M059J (cell line): ENCODE measurements at regions not wholly inside any gene's neighbourhood (a gene's known extent, or its start where the extent isn't known, plus 50 kb on each side); places are given as distances from the start of the nearest gene placed in this dataset.
A peak's percentile ranks its signal among the peaks of the same experiment; 100 is the strongest.

Experiments
- DNase-seq: peaks from one replicate; pipeline ENCODE4 v3.0.0-alpha.2; 2012; ENCODE audit warnings: low read depth

GRCh38 chr10:3241274-3241921 lies 68.8 kb upstream of the PITRM1 start:
- no peak for DNase-seq

DNA sequence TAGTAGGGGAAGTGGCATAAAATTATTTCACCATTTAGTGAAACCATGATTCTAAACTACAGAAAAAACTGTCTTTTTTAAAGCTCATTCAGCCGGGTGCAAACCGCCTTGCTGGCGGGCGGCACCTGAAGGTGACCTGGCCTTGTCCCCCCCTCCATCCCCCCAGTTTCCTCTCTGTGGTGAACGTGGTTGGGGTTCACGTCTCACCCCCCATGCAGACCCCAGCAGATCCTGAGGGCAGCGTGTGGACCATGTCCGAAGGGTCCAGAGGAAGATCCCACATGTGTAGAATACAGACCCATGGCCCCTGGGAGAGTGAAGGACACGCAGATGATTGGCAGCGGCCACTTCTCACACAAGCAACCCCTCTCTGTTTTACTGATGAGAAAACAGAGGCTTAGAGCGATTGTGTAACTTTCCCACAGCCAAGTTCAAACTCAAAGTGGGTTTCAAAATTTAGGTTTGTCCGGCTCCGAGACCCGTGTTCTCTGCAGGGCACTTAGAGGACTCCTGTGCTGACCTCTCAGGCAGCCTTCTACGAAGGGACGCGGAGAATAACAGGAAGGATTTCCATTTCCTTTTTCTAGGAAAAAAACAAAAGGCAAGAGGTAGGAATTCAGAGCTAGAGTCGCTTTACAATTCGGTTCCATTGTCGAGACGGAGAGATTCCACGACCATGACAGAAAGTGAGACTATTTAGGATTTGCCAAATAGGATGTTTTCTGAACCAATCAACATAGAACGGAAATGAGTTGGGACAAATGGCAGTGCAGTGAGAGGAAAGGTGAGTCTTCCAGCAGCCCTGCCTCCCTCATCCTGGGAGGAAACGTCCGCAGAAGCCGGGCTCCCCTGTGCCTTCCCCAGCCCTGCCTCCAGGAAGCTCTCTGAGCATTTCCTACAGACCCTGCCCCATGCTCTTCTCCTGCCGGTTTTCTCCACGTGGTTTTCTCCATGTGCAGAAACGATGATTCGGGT lies 67.6 kb upstream of the PITRM1 start:
- no peak for DNase-seq

DNA sequence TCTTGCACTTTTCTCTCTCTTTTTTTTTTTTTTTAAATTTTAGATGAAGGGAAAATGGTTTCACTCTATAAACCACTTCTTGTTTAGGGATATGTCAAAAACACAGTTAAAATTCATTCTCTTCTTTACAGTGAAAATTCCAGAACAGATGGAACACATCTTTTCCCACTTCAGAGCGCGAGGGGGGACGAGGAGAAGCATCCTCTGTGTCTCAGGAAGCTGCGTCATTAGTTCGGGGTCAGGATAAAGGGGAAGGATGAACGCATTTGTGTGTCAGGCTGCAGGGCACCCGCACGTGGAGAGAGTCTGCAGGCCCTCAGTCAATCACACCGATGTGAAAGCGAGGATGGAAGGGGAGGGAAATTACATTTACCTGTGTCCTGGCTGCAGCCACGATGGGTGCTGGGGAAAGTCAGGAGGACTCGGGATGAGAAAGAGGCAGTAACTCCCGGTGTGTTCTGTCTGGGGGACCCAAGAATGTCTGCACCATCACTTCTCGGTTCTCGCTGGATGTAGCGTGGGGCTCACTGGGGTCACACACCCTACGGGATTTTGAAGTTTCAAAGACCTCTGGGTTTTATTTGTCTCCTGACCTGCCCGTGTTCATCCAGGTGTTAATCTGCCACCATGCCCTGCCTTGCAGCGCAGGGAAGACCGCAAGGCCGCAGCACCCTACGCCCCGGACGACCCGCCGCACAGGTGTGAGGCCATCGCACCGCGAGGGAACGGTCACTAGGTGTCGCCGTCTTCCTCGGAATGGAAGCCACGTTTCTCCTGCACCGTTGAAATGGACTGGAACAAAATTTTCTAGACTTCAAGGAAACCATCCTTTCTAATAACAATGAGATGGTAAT lies 66.7 kb upstream of the PITRM1 start:
- peak; percentile 44 for DNase-seq

GRCh38 chr10:3238115-3238871 lies 65.7 kb upstream of the PITRM1 start:
- no peak for DNase-seq

- no peak for DNase-seq
These were observed 64.9 kb upstream of the PITRM1 start for GRCh38 chr10:3237530-3237929.

GRCh38 chr10:3236644-3237404 lies 64.2 kb upstream of the PITRM1 start:
- DNase-seq = no peak

GRCh38 chr10:3235996-3236510 lies 63.5 kb upstream of the PITRM1 start:
- DNase-seq = no peak

DNA sequence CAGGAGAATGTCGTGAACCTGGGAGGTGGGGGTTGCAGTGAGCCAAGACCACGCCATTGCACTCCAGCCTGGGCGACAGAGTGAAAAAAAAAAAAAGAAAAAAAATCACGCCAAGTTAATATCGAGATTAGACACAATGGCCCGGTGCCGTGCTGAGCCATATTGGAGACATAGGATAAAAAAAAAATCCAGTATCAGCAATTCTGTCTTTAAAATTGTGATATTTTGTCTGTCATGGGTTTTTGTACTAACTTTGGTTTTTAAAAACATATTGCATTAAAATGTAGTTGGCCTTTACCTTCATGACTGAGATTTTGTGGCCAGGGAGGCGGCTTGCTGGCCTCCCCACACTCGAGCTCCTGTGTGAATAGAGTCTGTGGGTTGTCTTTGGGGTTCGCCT lies 62.8 kb upstream of the PITRM1 start:
- DNase-seq = no peak

- no peak for DNase-seq
These were observed 61.0 kb upstream of the PITRM1 start for GRCh38 chr10:3233486-3233990.

- no peak for DNase-seq
These were observed 59.6 kb upstream of the PITRM1 start for GRCh38 chr10:3231951-3232730.

- DNase-seq = no peak
These were observed 57.2 kb upstream of the PITRM1 start for GRCh38 chr10:3229815-3230214.

DNA sequence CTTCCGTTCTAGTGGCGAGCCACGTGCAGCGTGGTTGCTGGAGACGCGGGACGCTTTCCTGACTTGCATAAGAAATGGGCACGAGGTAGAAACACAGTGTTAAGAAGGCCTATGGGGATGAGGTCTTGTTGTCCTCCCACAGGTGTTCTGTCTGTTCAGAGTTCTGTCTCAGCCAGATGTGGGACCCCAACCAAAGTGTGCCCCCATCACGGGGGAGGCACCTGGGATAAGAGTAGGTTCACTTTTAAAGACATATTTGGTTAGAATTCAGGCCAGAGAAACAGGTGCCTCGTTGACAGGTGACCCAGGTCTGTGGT lies 56.0 kb upstream of the PITRM1 start:
- no peak for DNase-seq

- DNase-seq = peak; percentile 86
These were observed 54.6 kb upstream of the PITRM1 start for GRCh38 chr10:3226960-3227744.

GRCh38 chr10:3225561-3225960 lies 53.0 kb upstream of the PITRM1 start:
- DNase-seq = no peak

GRCh38 chr10:3224241-3224640 lies 51.7 kb upstream of the PITRM1 start:
- no peak for DNase-seq

DNA sequence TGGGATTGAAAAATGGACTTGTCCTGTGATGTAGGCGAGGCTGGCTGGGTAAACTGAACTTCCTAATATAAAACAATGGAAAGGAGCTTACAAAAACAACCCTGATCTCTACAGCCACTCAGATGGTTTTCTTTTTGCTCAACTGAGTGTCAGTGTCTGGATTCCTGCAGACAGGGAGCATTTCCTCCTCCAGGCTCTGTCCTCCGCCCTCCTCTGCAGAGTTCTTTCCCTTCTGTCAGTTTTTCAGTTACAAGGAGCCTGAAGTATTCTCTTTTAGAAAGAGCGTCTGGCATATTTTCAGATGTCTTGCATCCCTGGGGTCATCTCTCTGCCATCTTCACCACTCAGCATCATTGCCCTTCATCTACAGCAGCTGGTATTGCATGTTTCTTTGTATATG lies 50.0 kb upstream of the PITRM1 start:
- no peak for DNase-seq
